ENCODE measurements at regions not wholly inside any gene's neighbourhood (a gene's known extent, or its start where the extent isn't known, plus 50 kb on each side); places are given as distances from the start of the nearest gene placed in this dataset.
"Not testable (repeated sequence)": the region's sequence is repeated elsewhere in the genome, so short reads cannot be mapped to it uniquely, and the experiment has no call there.

- no peak for TF ChIP-seq CTCF (IDR thresholded peaks at IDR 0.05; ENCODE audit: extremely low read depth, missing control alignments)
- no peak for DNase-seq (ENCODE audit: low spot score)
These were observed 107.9 kb downstream of the GPX5 start for GRCh38 chr6:28633445-28634215.

- no peak for DNase-seq (ENCODE audit: low spot score)
- TF ChIP-seq CTCF (IDR thresholded peaks at IDR 0.05; ENCODE audit: extremely low read depth, missing control alignments), result no peak
These were observed 108.7 kb downstream of the GPX5 start for GRCh38 chr6:28634411-28634760.

GRCh38 chr6:28634761-28635546 lies 109.3 kb downstream of the GPX5 start:
- DNase-seq (ENCODE audit: low spot score), result peak; percentile 46
- no peak for TF ChIP-seq CTCF (IDR thresholded peaks at IDR 0.05; ENCODE audit: extremely low read depth, missing control alignments)

- DNase-seq (ENCODE audit: low spot score), result no peak
- no peak for TF ChIP-seq CTCF (IDR thresholded peaks at IDR 0.05; ENCODE audit: extremely low read depth, missing control alignments)
These were observed 110.0 kb downstream of the GPX5 start for GRCh38 chr6:28635547-28636158.

- no peak for TF ChIP-seq CTCF (IDR thresholded peaks at IDR 0.05; ENCODE audit: extremely low read depth, missing control alignments)
- no peak for DNase-seq (ENCODE audit: low spot score)
These were observed 113.2 kb downstream of the GPX5 start for GRCh38 chr6:28638787-28639430.

GRCh38 chr6:28639445-28640290 lies 114.0 kb downstream of the GPX5 start:
- DNase-seq (ENCODE audit: low spot score), result not testable (repeated sequence)
